Central memory CD8-positive, alpha-beta T cell (primary cell): ENCODE measurements at regions not wholly inside any gene's neighbourhood (a gene's known extent, or its start where the extent isn't known, plus 50 kb on each side); places are given as distances from the start of the nearest gene placed in this dataset.

ENCODE experiments used
- ATAC-seq: fragments of 150-1000 bp; cut with Tn5 transposase; replicated peaks from 2 replicates; pipeline ENCODE4 v1.10.0; 2022; ENCODE audit warnings: mild to moderate bottlenecking, moderate FRiP score, moderate number of reproducible peaks; ENCODE audit not compliant: poor library complexity, severe bottlenecking; ENCODE audit errors: extremely low read depth
- DNase-seq, 2 donors: peaks; one replicate each; pipeline ENCODE4 v3.0.0; 2021; ENCODE audit warnings: low spot score in 2 of 2
- H3K27ac Mint-ChIP-seq: one replicate; pipeline ENCODE4 v1.8.0; 2022; ENCODE audit warnings: low read depth, mild to moderate bottlenecking, moderate library complexity, mixed read lengths
- H3K27me3 Mint-ChIP-seq: one replicate; pipeline ENCODE4 v1.8.0; 2022; ENCODE audit warnings: mixed read lengths
- H3K36me3 Mint-ChIP-seq: one replicate; pipeline ENCODE4 v1.8.0; 2022; ENCODE audit warnings: mild to moderate bottlenecking, moderate library complexity, mixed read lengths; ENCODE audit not compliant: insufficient read depth
- H3K4me1 Mint-ChIP-seq: one replicate; pipeline ENCODE4 v1.8.0; 2022; ENCODE audit warnings: mixed read lengths
- H3K4me3 Mint-ChIP-seq: one replicate; pipeline ENCODE4 v1.8.0; 2022; ENCODE audit warnings: mild to moderate bottlenecking, moderate library complexity, mixed read lengths
- H3K9me3 Mint-ChIP-seq: one replicate; pipeline ENCODE4 v1.8.0; 2022; ENCODE audit warnings: mixed read lengths

- Mint-ChIP-seq H3K36me3 (no peaks in the 10 kb centered on the region), H3K9me3 (peaks cover 31% of the 10 kb centered on the region), H3K27ac (no peak overlapping the region)
These were observed 456.6 kb upstream of the REG3G start for GRCh38 chr2:78568782-78569373.

GRCh38 chr2:78576409-78576808 is 449.1 kb upstream of the REG3G start:
- no peak for ATAC-seq
- no peaks in the 10 kb centered on the region for H3K9me3 Mint-ChIP-seq
- H3K27ac Mint-ChIP-seq: no peak overlapping the region
- no peaks in the 10 kb centered on the region for H3K36me3 Mint-ChIP-seq
- no peaks in the 10 kb centered on the region for H3K4me1 Mint-ChIP-seq
- no peaks in the 10 kb centered on the region for H3K27me3 Mint-ChIP-seq
- H3K4me3 Mint-ChIP-seq: no peak overlapping the region
- no peak for DNase-seq

More at GRCh38 chr2:78568782-78569373, 456.6 kb upstream of the REG3G start:
- Mint-ChIP-seq H3K27me3 (no peaks in the 10 kb centered on the region), H3K4me3 (no peak overlapping the region), H3K4me1 (no peaks in the 10 kb centered on the region)
- ATAC-seq (no peak), DNase-seq (no peak)

- H3K27me3 Mint-ChIP-seq: no peaks in the 10 kb centered on the region
- no peaks in the 10 kb centered on the region for H3K4me1 Mint-ChIP-seq
- H3K36me3 Mint-ChIP-seq: no peaks in the 10 kb centered on the region
- H3K27ac Mint-ChIP-seq: no peak overlapping the region
- no peak for DNase-seq
- peaks cover 28% of the 10 kb centered on the region for H3K9me3 Mint-ChIP-seq
- no peak overlapping the region for H3K4me3 Mint-ChIP-seq
- no peak for ATAC-seq
These were observed 439.6 kb upstream of the REG3G start for GRCh38 chr2:78585871-78586270.

- no peak for ATAC-seq
- no peaks in the 10 kb centered on the region for H3K36me3 Mint-ChIP-seq
These were observed 439.2 kb upstream of the REG3G start for GRCh38 chr2:78586316-78586715.

GRCh38 chr2:78589871-78590270 is 435.6 kb upstream of the REG3G start:
- no peaks in the 10 kb centered on the region for H3K36me3 Mint-ChIP-seq
- no peak overlapping the region for H3K4me3 Mint-ChIP-seq
- ATAC-seq (no peak), DNase-seq (no peak)
- H3K9me3 Mint-ChIP-seq: peaks cover 29% of the 10 kb centered on the region
- no peak overlapping the region for H3K27ac Mint-ChIP-seq
- no peaks in the 10 kb centered on the region for H3K4me1 Mint-ChIP-seq
- H3K27me3 Mint-ChIP-seq: no peaks in the 10 kb centered on the region

More at GRCh38 chr2:78586316-78586715, 439.2 kb upstream of the REG3G start:
- no peak overlapping the region for H3K27ac Mint-ChIP-seq
- H3K4me1 Mint-ChIP-seq: no peaks in the 10 kb centered on the region
- H3K4me3 Mint-ChIP-seq: no peak overlapping the region
- peaks cover 29% of the 10 kb centered on the region for H3K9me3 Mint-ChIP-seq
- H3K27me3 Mint-ChIP-seq: no peaks in the 10 kb centered on the region
- no peak for DNase-seq

- no peaks in the 10 kb centered on the region for H3K36me3 Mint-ChIP-seq
These were observed 433.0 kb upstream of the REG3G start for GRCh38 chr2:78592491-78592890.

GRCh38 chr2:78601113-78601512 is 424.4 kb upstream of the REG3G start:
- Mint-ChIP-seq H3K27me3 (no peaks in the 10 kb centered on the region), H3K4me1 (no peaks in the 10 kb centered on the region), H3K27ac (no peak overlapping the region), H3K4me3 (no peak overlapping the region), H3K9me3 (peaks cover 5% of the 10 kb centered on the region), H3K36me3 (no peaks in the 10 kb centered on the region)
- no peak for DNase-seq
- no peak for ATAC-seq

More at GRCh38 chr2:78592491-78592890, 433.0 kb upstream of the REG3G start:
- H3K4me3 Mint-ChIP-seq: no peak overlapping the region
- peaks cover 16% of the 10 kb centered on the region for H3K9me3 Mint-ChIP-seq
- H3K4me1 Mint-ChIP-seq: no peaks in the 10 kb centered on the region
- ATAC-seq (no peak), DNase-seq (no peak)
- no peaks in the 10 kb centered on the region for H3K27me3 Mint-ChIP-seq
- no peak overlapping the region for H3K27ac Mint-ChIP-seq

- DNase-seq: no peak
- no peak for ATAC-seq
- Mint-ChIP-seq H3K27me3 (no peaks in the 10 kb centered on the region), H3K9me3 (peaks cover 3% of the 10 kb centered on the region), H3K4me3 (no peak overlapping the region), H3K4me1 (no peaks in the 10 kb centered on the region), H3K36me3 (no peaks in the 10 kb centered on the region), H3K27ac (no peak overlapping the region)
These were observed 422.6 kb upstream of the REG3G start for GRCh38 chr2:78602862-78603261.

- no peak overlapping the region for H3K27ac Mint-ChIP-seq
- H3K27me3 Mint-ChIP-seq: no peaks in the 10 kb centered on the region
- H3K9me3 Mint-ChIP-seq: peaks cover 11% of the 10 kb centered on the region
- H3K4me1 Mint-ChIP-seq: no peaks in the 10 kb centered on the region
- no peak for ATAC-seq
- DNase-seq: no peak
- H3K4me3 Mint-ChIP-seq: no peak overlapping the region
- no peaks in the 10 kb centered on the region for H3K36me3 Mint-ChIP-seq
These were observed 418.6 kb upstream of the REG3G start for GRCh38 chr2:78606895-78607294.

- ATAC-seq (no peak), DNase-seq (no peak)
- Mint-ChIP-seq H3K4me1 (no peaks in the 10 kb centered on the region), H3K4me3 (no peak overlapping the region), H3K27me3 (no peaks in the 10 kb centered on the region), H3K9me3 (peaks cover 22% of the 10 kb centered on the region), H3K27ac (no peak overlapping the region), H3K36me3 (no peaks in the 10 kb centered on the region)
These were observed 410.8 kb upstream of the REG3G start for GRCh38 chr2:78614726-78615125.

- H3K4me3 Mint-ChIP-seq: no peak overlapping the region
- DNase-seq (no peak), ATAC-seq (no peak)
- H3K27ac Mint-ChIP-seq: no peak overlapping the region
- H3K4me1 Mint-ChIP-seq: no peaks in the 10 kb centered on the region
- H3K27me3 Mint-ChIP-seq: no peaks in the 10 kb centered on the region
- peaks cover 16% of the 10 kb centered on the region for H3K9me3 Mint-ChIP-seq
- H3K36me3 Mint-ChIP-seq: no peaks in the 10 kb centered on the region
These were observed 409.5 kb upstream of the REG3G start for GRCh38 chr2:78615956-78616355.

GRCh38 chr2:78634425-78634824 is 391.1 kb upstream of the REG3G start:
- H3K9me3 Mint-ChIP-seq: peaks cover 15% of the 10 kb centered on the region
- no peak overlapping the region for H3K27ac Mint-ChIP-seq
- H3K27me3 Mint-ChIP-seq: no peaks in the 10 kb centered on the region
- no peak overlapping the region for H3K4me3 Mint-ChIP-seq
- no peaks in the 10 kb centered on the region for H3K4me1 Mint-ChIP-seq
- ATAC-seq (no peak), DNase-seq (no peak)
- H3K36me3 Mint-ChIP-seq: no peaks in the 10 kb centered on the region

- Mint-ChIP-seq H3K4me3 (no peak overlapping the region), H3K9me3 (peaks cover 5% of the 10 kb centered on the region), H3K27ac (no peak overlapping the region), H3K27me3 (no peaks in the 10 kb centered on the region), H3K36me3 (no peaks in the 10 kb centered on the region), H3K4me1 (no peaks in the 10 kb centered on the region)
- DNase-seq (no peak), ATAC-seq (no peak)
These were observed 380.6 kb upstream of the REG3G start for GRCh38 chr2:78644854-78645253.
